HepG2 (cell line): ENCODE measurements at regions not wholly inside any gene's neighbourhood (a gene's known extent, or its start where the extent isn't known, plus 50 kb on each side); places are given as distances from the start of the nearest gene placed in this dataset.

Experiments
- ATAC-seq: fragments of 200-7000 bp; cut with Tn5 transposase; 3 replicates; pipeline ENCODE4 v1.9.1; 2020; ENCODE audit warnings: mild to moderate bottlenecking, moderate library complexity
- BruUV-seq: library from RNA; stranded (reverse); fragments of 400-500 nt; replicated peaks from 2 replicates; lab custom pipeline; 2021; lab: Mats Ljungman, UMichigan
- CTCF ChIA-PET: fragments of 300-600 bp; formaldehyde crosslinking; extraction: SDS; loops from one replicate; lab custom pipeline; 2021; ENCODE audit warnings: low total read pairs, inconsistent platforms, low intra/inter-chr PET ratio; lab: Yijun Ruan, JAX
- POLR2A ChIA-PET: fragments of 350-600 bp; sonication (Branson Sonifier 250); formaldehyde crosslinking; loops from one replicate; lab custom pipeline; 2020; ENCODE audit warnings: antibody characterized with exemption, inconsistent platforms; lab: Yijun Ruan, JAX
- DNase-seq: peaks from one replicate; pipeline ENCODE4 v3.0.0-alpha.2; 2015; ENCODE audit warnings: low spot score
- FAIRE-seq: peaks from 3 replicates; lab custom pipeline; 2011; peaks lifted over from hg19 to GRCh38; lab: Jason Lieb, UNC
- H2AFZ ChIP-seq: one replicate; pipeline ENCODE4 v1.6.1; 2011; ENCODE audit warnings: low read length, inconsistent platforms
- H3K27ac ChIP-seq: fragments of 300-600 bp; 3 replicates; pipeline ENCODE4 v1.8.0; 2011; ENCODE audit warnings: mixed run types, mild to moderate bottlenecking, mixed read lengths, low read length, inconsistent platforms; ENCODE audit not compliant: insufficient read depth; ENCODE audit errors: extremely low read length
- H3K27me3 ChIP-seq, 2 experiments: fragments of 200-600 bp in 1 of 2; 2 replicates in 1 of 2; 3 replicates in 1 of 2; pipeline versions ENCODE4 v1.6.0 to v1.8.0; 2011; ENCODE audit warnings: low read length in 2 of 2, mild to moderate bottlenecking in 2 of 2, moderate library complexity in 2 of 2, inconsistent platforms in 1 of 2; ENCODE audit not compliant: insufficient read depth in 2 of 2, control insufficient read depth in 1 of 2
- H3K36me3 ChIP-seq, 2 experiments: fragments of 200-600 bp in 1 of 2; replicated peaks in 1 of 2; 2 replicates in 1 of 2; 3 replicates in 1 of 2; pipeline versions ENCODE4 v1.5.1 to v1.8.0; 2011; ENCODE audit warnings: low read length in 2 of 2, inconsistent platforms in 1 of 2; ENCODE audit not compliant: insufficient read depth in 2 of 2, control insufficient read depth in 1 of 2
- H3K4me1 ChIP-seq: 2 replicates; pipeline ENCODE4 v1.5.1; 2012; ENCODE audit warnings: low read length, inconsistent platforms; ENCODE audit not compliant: insufficient read depth
- H3K4me2 ChIP-seq: 2 replicates; pipeline ENCODE4 v1.6.0; 2011; ENCODE audit warnings: low read depth, low read length, inconsistent platforms
- H3K4me3 ChIP-seq, 3 experiments: fragments of 200-600 bp in 1 of 3; sonication (generic), shearing (Covaris generic) in 1 of 3; replicated peaks in 1 of 3; 2 replicates each; pipeline ENCODE4 v1.5.1; 2011 to 2016; ENCODE audit warnings: low read length in 3 of 3, inconsistent platforms in 2 of 3, low read depth in 2 of 3, mild to moderate bottlenecking in 2 of 3, control low read depth in 1 of 3, mixed read lengths in 1 of 3; ENCODE audit not compliant: insufficient read depth in 1 of 3
- H3K79me2 ChIP-seq: one replicate; pipeline ENCODE4 v1.6.1; 2011; ENCODE audit warnings: low read length, inconsistent platforms; ENCODE audit not compliant: insufficient read depth
- H3K9ac ChIP-seq: 2 replicates; pipeline ENCODE4 v1.6.0; 2011; ENCODE audit warnings: mild to moderate bottlenecking, low read depth, low read length, inconsistent platforms; ENCODE audit not compliant: insufficient read depth
- H3K9me3 ChIP-seq: 2 replicates; pipeline ENCODE4 v1.5.1; 2012; ENCODE audit warnings: mild to moderate bottlenecking, low read length
- H4K20me1 ChIP-seq: 2 replicates; pipeline ENCODE4 v1.6.0; 2011; ENCODE audit warnings: inconsistent platforms, mild to moderate bottlenecking, low read length, moderate library complexity; ENCODE audit not compliant: insufficient read depth
- ARNT2 ChIP-seq: sonication (generic); formaldehyde crosslinking; IDR thresholded peaks from 2 replicates; pipeline ENCODE4 v1.8.0; 2022; ENCODE audit warnings: mild to moderate bottlenecking, low read depth, missing genetic modification reagents, moderate library complexity
- ATRX ChIP-seq: sonication (generic); formaldehyde crosslinking; IDR thresholded peaks from 2 replicates; pipeline ENCODE4 v1.4.0; 2020; ENCODE audit warnings: missing genetic modification reagents, borderline replicate concordance
- ETV6 ChIP-seq: sonication (generic); formaldehyde crosslinking; conservative IDR thresholded peaks from 2 replicates; pipeline ENCODE4 v1.4.0; 2020; ENCODE audit warnings: missing genetic modification reagents
- FOXC1 ChIP-seq: sonication (generic); formaldehyde crosslinking; IDR thresholded peaks from 2 replicates; pipeline ENCODE4 v1.8.0; 2022; ENCODE audit warnings: mild to moderate bottlenecking, missing genetic modification reagents, borderline replicate concordance
- SRY ChIP-seq: sonication (generic); formaldehyde crosslinking; IDR thresholded peaks from 2 replicates; pipeline ENCODE4 v1.8.0; 2022; ENCODE audit warnings: mild to moderate bottlenecking, missing genetic modification reagents
- ZNF333 ChIP-seq: sonication (generic); formaldehyde crosslinking; IDR thresholded peaks from 2 replicates; pipeline ENCODE4 v1.4.0; 2020; ENCODE audit warnings: mild to moderate bottlenecking, missing genetic modification reagents, borderline replicate concordance
- ZSCAN22 ChIP-seq: sonication (generic); formaldehyde crosslinking; IDR thresholded peaks from 2 replicates; pipeline ENCODE4 v1.4.0; 2020; ENCODE audit warnings: mild to moderate bottlenecking, missing genetic modification reagents
- WGBS: methylation state at CpG from one replicate; pipeline ENCODE4 v1.1.6; 2017; ENCODE audit warnings: low lambda C conversion rate; 5-methylcytosine and 5-hydroxymethylcytosine counted together
- in situ Hi-C: cut with HindIII; loops from 2 replicates; pipeline ENCODE4 v1.10.0; 2017; ENCODE audit warnings: low pct_unique_long_range_greater_than_20kb; ENCODE audit not compliant: extremely low pct_ligation_motif_present
- intact Hi-C: fragments of 100-400 bp; cut with micrococcal nuclease; formaldehyde crosslinking; loops from one replicate; pipeline ENCODE4 v1.10.0; 2022; ENCODE audit not compliant: unreplicated experiment
- TF ChIP-seq, protein P1 (sequence below): sonication (generic); formaldehyde crosslinking; IDR thresholded peaks from 2 replicates; pipeline ENCODE4 v1.4.0; 2020; ENCODE audit warnings: missing genetic modification reagents

DNA sequence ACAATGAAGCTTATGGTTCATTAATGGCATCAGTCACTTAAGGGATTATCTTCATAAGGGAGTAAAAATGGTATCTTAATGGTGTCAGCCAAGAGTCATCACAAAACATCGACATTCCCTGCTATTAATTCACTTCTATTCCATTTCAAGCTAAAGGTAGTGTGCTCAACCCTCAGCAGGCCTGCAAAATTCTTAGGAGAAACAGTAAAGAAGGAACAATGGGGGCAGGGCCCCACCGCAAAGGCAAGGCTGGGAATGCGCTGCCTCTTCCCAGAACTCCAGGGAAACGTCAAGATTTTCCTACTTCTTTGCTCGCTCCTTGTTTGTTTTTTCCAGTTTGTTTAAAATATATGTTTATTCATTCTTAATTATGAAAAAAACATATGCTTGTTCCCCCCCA is 187.3 kb upstream of the TSC22D2 start:
- Histone ChIP-seq H3K27ac (no peak overlapping the region), H2AFZ (no peak overlapping the region), H3K79me2 (no peaks in the 10 kb centered on the region), H3K9me3 (no peaks in the 10 kb centered on the region), H3K9ac (no peak overlapping the region), H3K27me3 (peaks cover 3 to 31% of the 10 kb centered on the region in 2 experiments; a peak in 3 of 5 replicates), H3K36me3 (no peaks in the 10 kb centered on the region), H3K4me3 (no peak overlapping the region), H3K4me1 (no peaks in the 10 kb centered on the region; the same call in 1 of the 2 replicates), H3K4me2 (peak overlapping the region; percentile 55), H4K20me1 (no peaks in the 10 kb centered on the region)
- intact Hi-C loops, result loop anchor here (1.0 kb wide), 2 partner anchors 253 to 284 kb away; no protein-coding TSS in a partner anchor
- FAIRE-seq (no peak), DNase-seq (no peak), ATAC-seq (no peak)
- ChIA-PET POLR2A (no interaction called here), CTCF (interaction anchor here (1.8 to 2.9 kb wide), 2 partner anchors 253 to 284 kb away, joined by 14 to 19 read pairs; no protein-coding TSS in a partner anchor)
- in situ Hi-C loops, result no loop called here
- BruUV-seq, result no TSS peak
- TF ChIP-seq ZNF333, result no peak
- TF ChIP-seq SRY, result no peak
- no peak for TF ChIP-seq FOXC1
- no peak for TF ChIP-seq ETV6 (CRISPR knock-in tag)
- TF ChIP-seq, protein P1, sequence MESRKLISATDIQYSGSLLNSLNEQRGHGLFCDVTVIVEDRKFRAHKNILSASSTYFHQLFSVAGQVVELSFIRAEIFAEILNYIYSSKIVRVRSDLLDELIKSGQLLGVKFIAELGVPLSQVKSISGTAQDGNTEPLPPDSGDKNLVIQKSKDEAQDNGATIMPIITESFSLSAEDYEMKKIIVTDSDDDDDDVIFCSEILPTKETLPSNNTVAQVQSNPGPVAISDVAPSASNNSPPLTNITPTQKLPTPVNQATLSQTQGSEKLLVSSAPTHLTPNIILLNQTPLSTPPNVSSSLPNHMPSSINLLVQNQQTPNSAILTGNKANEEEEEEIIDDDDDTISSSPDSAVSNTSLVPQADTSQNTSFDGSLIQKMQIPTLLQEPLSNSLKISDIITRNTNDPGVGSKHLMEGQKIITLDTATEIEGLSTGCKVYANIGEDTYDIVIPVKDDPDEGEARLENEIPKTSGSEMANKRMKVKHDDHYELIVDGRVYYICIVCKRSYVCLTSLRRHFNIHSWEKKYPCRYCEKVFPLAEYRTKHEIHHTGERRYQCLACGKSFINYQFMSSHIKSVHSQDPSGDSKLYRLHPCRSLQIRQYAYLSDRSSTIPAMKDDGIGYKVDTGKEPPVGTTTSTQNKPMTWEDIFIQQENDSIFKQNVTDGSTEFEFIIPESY (CRISPR knock-in tag), result peak; percentile 30; the same call in 1 of the 2 replicates
- no peak for TF ChIP-seq ATRX (CRISPR knock-in tag)
- TF ChIP-seq ARNT2 (CRISPR knock-in tag), result no peak
- TF ChIP-seq ZSCAN22, result no peak
- WGBS, result 44% methylated on average over 5 of the region's 5 CpGs
